ENCODE measurements at regions not wholly inside any gene's neighbourhood (a gene's known extent, or its start where the extent isn't known, plus 50 kb on each side); places are given as distances from the start of the nearest gene placed in this dataset.
A peak's percentile ranks its signal among the peaks of the same experiment; 100 is the strongest.

GRCh38 chr3:187983484-187984124 lies 170.4 kb upstream of the LPP start (continued):
- no peak for TF ChIP-seq CTCF (IDR thresholded peaks at IDR 0.05 in 2 of 3, conservative IDR thresholded peaks at IDR 0.05 in 1 of 3; ENCODE audit: borderline replicate concordance in 1 of 3, insufficient read depth in 1 of 3, low read depth in 2 of 3, low read length in 2 of 3)
- TF ChIP-seq ATF3 (IDR thresholded peaks at IDR 0.05) = no peak

- Histone ChIP-seq H3K4me1 (ENCODE audit: control insufficient read depth in 1 of 2, insufficient read depth in 2 of 2, low read length in 2 of 2) (peaks cover 0 to 22% of the 10 kb centered on the region in 2 experiments; a peak in 2 of 4 replicates), H3K36me3 (ENCODE audit: control insufficient read depth in 1 of 2, insufficient read depth in 2 of 2, low read length in 2 of 2) (no peaks in the 10 kb centered on the region), H3K27ac (ENCODE audit: low read depth, low read length) (no peak overlapping the region), H3K79me2 (ENCODE audit: insufficient read depth, low read length) (no peaks in the 10 kb centered on the region), H3K27me3 (ENCODE audit: insufficient read depth, low read length) (no peaks in the 10 kb centered on the region), H3K9me3 (ENCODE audit: control insufficient read depth in 1 of 2, insufficient read depth in 1 of 2, low read depth in 1 of 2, low read length in 2 of 2) (no peaks in the 10 kb centered on the region), H3K4me2 (ENCODE audit: low read length) (no peak overlapping the region), H4K20me1 (ENCODE audit: insufficient read depth) (no peaks in the 10 kb centered on the region), H3K4me3 (replicated peaks in 1 of 2; ENCODE audit: low read depth in 1 of 2, low read length in 2 of 2) (no peak overlapping the region), H3K9ac (ENCODE audit: low read length) (no peak overlapping the region), H3K9me2 (ENCODE audit: insufficient read depth) (no peaks in the 10 kb centered on the region), H2AFZ (ENCODE audit: low read depth, low read length, poor library complexity, severe bottlenecking) (peak overlapping the region; percentile 94)
- intact Hi-C loops (cut with micrococcal nuclease) = no loop called here
- BruUV-seq (replicated peaks) = no TSS peak
- ATAC-seq (no peak), DNase-seq (ENCODE audit: low read depth, low spot score) (no peak)
- TF ChIP-seq CTCF (IDR thresholded peaks at IDR 0.05 in 2 of 3, conservative IDR thresholded peaks at IDR 0.05 in 1 of 3; ENCODE audit: borderline replicate concordance in 1 of 3, insufficient read depth in 1 of 3, low read depth in 2 of 3, low read length in 2 of 3) (no peak), POLR2AphosphoS5 (IDR thresholded peaks at IDR 0.05; ENCODE audit: low read depth, low read length) (no peak), ZNF274 (IDR thresholded peaks at IDR 0.05; ENCODE audit: low read depth, low read length) (no peak), SP1 (IDR thresholded peaks at IDR 0.05; ENCODE audit: low read depth) (no peak), CEBPB (IDR thresholded peaks at IDR 0.05; ENCODE audit: low read depth) (no peak), FOSL1 (IDR thresholded peaks at IDR 0.05; ENCODE audit: low read depth) (no peak), REST (IDR thresholded peaks at IDR 0.05; ENCODE audit: low read depth) (no peak), SRF (IDR thresholded peaks at IDR 0.05; ENCODE audit: low read depth) (no peak)
- ChIA-PET POLR2A (interaction anchor here (1.1 kb wide), 1 partner anchor 236 kb away, joined by 3 read pairs; no protein-coding TSS in a partner anchor), RAD21 (ENCODE audit: low non-redundant PET in 1 of 2, low total read pairs in 2 of 2, uncharacterized antibody in 2 of 2, unreplicated experiment in 2 of 2) (no interaction called here), CTCF (no interaction called here)
Observed at GRCh38 chr3:187985647-187986046, 168.3 kb upstream of the LPP start.

Data from HCT116 (cell line).